NCI-H1105 treated with DMSO at 0.1 percent for 48 hours (cell line): ENCODE measurements at regions not wholly inside any gene's neighbourhood (a gene's known extent, or its start where the extent isn't known, plus 50 kb on each side); places are given as distances from the start of the nearest gene placed in this dataset.

Experiments used
- DNase-seq: peaks from one replicate; lab custom pipeline; 2025; lab: John Stamatoyannopoulos, UW

DNA sequence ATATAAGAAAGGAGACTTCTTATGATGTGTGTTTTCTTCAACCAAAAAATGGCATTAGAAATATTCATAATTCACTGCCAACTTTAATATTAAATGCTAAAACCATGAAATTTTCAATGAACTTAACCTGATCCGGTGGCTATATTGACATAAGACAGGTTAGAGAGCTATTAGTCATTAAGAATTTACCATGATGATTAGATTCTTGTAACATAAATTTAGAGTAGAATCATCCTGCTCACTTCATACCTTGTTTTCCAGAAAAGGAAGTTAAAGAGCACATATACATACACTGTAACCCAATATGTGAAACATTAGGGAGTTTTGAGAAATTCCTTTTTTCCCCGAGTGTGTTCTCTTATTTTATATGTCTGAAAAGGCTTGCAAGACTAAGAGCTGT is 430.3 kb upstream of the SEMA3A start:
- DNase-seq: no peak

DNA sequence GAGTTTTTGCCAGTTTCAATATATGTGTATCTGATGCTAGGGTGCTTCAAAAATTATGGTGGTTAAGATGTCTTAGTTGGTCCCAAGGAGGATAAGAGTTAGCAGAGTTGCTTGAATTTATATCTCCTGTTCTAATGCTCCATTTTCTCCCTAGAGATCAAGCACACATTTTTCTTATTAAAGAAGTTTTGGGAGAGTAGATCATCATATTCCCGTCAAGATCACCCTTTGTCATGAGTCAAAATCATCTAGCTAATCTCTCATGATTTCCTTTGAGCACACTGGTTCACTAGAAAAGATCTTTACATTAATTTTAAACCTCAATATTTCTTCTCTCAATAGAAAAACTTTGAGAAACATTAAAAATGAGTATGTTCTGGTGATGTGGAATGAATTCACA is 429.9 kb upstream of the SEMA3A start:
- DNase-seq: no peak

DNA sequence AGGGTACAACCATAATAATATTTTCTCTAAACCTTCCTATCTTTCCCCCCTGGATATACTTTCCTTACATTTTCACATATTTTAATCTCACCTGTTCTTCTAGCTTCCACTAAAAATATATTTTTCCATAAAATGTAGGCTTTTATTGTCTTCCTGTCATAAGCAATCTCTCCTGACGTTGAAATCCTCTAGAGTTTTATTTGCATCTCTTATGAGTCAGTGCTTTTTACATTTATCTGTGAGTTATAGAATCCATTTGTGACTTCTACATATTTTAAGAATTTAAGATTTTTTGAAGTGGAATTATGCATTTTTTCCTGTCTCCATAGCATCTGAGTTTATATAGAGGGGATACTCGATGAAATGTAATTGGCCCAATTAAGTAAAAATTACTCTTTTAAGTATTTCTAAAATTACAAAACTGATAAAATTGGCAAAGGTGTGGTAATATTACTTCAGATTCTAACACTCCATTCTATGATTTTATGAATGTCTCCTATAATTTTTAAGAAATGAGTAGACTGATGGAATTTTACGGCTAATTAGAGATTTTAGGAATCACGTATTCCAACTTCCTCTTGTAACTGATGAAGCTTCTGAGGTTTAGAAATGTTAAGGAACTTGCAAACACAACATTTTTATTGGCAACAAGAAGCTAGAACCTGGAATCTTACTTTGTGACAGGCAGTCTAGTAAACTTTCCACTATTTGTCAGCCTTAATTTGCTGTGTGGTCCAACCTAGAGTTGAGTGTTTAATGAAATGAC is 422.9 kb upstream of the SEMA3A start:
- DNase-seq: no peak

DNA sequence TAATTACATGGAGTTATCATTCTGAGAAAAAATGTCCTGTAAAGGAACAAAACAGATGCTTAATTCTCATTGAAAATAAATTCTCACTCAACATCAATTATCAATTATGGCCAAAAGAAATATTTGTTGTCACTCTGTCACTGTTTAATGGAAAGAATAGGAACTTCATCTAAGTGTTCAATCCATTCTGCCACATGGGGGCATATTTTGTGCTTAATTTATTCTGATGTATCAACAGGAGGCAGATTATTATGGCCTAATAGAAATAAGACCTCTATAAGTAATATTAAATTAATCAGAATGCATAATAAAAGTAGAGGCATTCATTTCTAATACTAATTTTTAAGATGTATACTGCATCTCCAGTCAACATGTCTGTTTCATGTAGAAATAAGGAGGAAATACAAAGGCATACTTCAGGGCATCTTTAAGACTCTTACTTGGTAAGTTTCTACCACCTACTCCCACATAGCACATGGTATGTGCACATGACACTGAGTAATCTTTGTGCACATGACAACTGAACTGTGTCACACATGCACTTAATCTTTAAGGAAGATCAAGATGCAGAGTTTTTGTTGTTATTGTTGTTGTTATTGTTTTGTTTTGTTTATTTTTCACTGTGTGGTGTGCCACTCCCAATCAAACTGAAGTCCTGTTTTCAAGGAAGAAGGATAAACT is 420.4 kb upstream of the SEMA3A start:
- DNase-seq: no peak

DNA sequence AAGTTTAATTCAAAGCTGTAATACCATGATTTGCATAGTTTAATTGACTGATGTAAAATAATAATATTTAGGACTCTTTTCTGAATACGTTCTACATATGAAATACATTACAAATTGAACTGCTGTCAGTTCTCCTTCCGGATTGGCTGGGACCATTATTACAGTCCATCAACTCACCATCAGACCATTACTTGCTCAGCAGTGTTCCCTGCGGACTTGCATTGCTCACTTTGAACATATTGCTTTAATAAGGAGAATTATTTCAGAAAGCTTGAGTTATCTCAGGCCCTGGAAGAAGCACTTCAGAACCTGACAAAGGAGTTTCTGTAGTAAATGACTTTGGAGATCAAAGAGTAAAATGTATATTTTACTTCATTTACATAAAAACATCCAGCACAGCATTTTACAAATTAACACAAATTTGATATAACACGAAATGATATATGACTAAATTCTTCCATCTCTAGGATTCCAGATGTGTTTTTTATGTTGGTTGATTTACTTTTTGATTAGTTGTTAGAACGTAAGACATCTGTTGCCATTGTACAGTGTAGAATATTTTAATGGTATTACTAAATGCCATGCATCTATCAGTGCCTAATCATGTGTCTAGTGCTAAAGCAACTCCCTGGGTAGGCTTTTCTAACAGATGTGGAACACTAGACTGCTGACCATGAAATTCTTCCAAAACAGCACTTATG is 418.5 kb upstream of the SEMA3A start:
- no peak for DNase-seq

DNA sequence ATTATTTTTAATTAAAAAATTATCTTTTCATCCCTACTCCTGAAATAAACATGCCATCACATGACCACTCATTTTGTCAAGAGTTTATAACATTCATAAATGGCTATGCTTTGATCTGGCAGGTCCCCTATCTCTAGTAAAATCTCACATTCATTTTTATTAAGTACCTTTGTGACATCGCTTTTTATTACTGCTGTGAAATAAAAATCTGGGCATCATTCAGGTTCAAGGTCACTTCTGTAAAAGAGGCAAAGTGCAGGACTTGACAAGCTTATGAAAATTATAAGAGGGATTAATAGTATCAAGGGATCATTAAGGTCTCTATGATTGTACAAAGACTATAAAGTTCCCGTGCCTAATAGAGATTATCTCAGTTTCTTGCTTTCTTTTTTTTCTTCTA is 416.8 kb upstream of the SEMA3A start:
- no peak for DNase-seq

DNA sequence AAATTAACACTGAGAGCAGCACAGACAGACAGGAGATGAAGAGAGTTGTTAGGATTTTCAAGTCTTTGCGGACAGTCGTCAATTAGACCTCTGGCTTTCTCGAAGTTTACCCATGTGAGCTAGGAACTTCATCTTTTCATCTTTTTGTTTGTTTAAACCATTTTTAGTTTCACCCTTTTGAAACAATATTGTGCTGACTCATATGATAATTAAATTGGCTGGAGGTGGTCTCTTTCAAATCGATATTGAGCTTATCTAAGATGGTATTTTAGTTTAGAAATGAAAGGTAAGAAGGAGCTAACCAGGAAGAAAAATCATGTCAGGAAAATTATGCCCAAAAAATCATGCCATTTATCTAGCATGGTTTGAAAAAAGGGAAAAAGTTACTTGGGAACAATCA is 415.8 kb upstream of the SEMA3A start:
- DNase-seq: no peak

DNA sequence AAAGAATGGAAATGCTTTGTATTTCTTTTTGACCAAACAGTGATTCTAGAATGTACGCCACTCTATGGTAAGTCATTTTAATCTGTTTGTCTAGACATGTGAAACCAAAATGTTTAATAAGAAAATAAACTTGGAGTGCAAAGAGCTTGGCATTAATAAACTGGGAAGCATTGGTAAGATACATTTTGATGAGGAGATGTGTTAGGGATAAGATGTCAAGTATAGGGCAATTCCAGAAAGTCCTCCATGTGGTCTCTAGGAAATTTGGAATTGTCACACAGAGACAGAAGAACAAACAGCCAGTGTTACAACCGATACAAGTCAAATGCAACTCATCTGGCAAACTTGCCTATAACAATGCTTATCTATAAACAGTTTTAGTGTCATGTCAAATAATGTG is 410.7 kb upstream of the SEMA3A start:
- no peak for DNase-seq

DNA sequence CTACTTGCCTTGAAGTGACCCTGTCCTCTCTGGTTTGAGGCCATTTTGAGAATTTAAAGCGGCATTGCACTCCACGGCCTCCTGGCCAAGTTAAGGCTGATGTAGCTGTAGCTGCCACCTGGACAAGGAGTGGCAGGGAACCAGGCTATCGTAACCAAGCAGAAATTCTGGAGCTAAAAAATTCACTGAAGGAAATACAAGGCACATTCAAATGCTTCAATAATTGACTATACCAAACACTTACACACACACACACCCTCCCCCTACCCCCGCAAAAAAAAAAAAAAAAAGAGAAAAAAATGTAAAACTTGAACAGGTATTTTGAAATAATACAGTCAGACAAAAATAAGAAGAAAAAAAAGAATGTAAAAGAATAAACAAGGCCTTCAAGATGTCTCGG is 409.0 kb upstream of the SEMA3A start:
- DNase-seq: no peak

DNA sequence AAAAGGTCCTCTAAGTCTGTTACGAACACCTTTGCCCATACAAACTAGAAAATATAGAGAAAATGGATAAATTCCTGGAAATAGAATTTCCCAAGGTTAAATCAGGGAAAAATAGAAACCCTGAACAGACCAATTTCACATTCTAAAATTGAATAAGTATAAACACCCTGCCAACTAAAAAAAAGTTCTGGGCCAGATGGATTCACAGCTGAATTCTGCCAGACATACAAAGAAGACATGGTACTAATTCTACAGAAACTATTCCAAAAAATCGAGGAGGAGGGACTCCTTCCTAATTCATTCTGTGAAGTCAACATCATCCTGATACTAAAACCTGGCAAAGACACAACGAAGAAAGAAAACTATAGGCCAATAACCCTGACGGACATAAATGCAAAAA is 400.4 kb upstream of the SEMA3A start:
- DNase-seq: no peak

DNA sequence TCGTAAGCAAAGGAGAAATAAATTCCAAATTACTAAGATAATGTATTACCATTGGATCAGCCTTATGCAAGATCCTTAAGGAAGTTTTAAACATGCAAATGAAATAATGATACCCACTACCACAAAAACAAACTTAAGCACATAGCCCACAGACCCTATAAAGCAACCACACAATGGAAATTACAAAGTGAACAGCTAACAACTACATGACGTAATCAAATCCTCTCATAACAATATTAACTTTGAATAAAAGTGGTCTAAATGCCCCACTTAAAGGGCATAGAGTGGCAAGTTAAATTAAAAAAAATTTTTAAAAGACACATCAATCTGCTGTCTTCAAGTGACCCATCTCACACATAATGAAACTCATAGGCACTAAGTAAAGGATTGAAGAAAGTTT is 397.3 kb upstream of the SEMA3A start:
- DNase-seq: no peak

DNA sequence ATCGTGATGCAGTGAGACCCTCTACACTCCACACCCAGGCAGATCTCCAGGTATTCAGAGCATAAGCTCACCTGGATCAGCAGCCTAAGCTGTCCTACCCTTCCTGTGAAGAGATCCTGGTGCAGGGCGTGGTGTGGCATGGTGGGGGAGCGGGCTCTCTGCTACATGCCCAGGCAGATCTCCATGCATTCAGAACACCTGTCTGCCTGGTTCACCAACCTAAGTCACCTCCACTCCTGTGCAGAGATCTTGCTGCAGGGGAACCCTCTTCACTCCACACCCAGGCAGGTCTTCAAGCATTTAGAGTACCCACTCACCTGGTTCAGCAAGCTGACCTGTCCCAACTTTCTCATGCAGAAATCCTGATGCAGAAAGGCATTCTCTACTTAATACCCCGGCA is 394.4 kb upstream of the SEMA3A start:
- no peak for DNase-seq

DNA sequence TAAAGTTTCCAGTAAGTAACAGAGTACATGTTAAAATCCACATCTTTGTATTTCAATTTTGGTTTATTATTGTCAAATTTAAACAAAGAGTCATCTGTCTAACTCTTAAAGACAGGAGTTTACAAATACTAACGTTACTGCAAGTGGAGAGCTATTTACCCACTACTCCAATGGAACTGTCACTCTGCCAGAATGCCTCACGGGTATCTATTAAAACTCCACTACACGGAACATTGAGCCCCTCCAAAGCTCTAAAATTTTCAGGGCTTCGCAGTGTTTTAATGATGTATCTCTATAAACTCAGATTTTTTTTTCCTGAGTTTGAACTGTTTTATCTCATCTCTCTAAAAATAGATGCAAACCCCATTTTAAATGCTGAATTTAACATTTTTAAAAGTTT is 388.7 kb upstream of the SEMA3A start:
- DNase-seq: no peak

DNA sequence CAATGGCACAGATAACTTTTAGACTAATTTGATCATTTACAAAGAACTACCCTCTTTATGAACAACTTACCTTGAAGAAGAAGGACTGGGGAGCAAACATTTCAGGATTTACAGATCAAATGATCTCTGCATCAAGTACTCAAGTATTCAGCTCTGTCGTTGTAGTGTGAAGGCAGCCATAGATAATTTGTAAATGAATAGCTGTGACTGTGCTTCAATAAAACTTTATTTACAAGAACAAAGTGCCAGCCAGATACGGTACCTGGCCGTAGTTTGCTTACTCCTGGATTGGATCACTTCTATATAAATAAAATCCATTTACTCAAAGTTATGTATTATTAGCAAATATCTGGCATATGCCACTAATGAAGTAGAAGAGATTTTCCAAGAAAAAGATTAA is 388.2 kb upstream of the SEMA3A start:
- no peak for DNase-seq

DNA sequence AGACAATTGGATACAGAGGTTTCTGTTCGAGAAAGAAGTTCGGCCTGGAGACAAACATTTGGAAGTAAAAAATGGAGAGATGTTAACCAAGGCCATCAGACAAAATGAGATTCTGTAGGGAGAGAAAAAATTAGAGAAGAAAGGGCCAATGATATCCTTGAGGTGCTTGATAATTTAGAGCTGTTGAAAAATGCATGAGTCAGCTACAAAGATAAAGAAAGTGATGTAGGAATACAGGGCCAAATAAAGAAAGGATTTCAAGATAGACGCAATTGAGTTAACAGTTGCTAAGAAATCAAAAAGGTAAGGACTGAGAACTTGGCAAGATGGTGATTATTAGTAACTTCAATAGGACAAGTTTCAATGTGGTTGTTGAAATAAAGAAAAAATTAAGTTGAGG is 384.2 kb upstream of the SEMA3A start:
- DNase-seq: no peak

DNA sequence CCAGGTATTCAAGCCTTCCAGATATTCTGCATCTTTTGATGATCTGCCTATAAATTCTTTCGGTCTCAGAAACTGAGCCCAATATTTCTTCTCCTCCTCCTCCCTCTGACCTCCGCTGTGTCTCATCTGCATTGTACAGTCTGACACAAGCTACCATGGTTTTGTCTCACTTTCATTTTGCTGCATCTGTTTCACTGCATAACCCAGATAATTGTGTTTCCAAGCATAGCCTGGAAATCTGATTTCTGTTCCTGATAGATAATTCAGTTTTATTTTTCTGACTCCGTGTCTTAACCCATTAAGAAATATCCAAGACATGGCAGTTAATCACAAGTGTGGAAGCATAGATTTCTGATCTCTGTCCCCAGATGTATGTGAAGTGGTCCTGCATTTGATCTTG is 374.2 kb upstream of the SEMA3A start:
- DNase-seq: no peak

DNA sequence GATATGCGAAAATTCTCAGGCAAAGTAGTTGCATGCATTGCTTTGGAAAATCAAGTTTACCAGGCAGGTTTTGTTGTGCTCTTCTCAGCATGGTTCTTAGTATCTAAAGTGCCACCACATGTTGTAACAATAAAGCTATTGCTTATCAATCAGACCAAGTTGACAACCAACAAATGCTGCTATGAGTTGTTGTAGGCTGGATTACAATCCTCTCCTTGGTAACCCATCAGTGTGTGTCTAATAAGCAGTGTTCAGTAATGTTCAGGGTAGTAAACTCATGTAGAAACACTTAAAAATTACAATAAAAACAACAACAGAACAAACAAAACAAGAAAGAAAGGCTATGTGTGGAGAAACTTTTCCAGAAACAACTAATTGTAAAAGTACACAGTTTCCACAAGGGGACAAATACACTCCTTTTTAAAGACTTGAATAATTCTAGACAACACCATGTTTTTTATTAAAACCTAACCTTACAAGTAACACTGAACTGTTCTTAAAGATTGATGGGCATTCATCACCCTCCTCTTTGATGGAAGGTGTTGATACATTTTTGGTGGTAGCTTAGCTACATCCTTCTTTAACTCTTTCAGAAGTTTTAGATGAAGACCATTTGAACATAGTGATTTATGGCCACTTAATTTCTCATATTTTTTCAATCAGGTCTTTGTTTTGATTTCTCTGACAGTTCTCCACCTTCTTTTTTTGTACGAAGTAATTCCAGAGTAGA is 370.9 kb upstream of the SEMA3A start:
- DNase-seq: no peak

DNA sequence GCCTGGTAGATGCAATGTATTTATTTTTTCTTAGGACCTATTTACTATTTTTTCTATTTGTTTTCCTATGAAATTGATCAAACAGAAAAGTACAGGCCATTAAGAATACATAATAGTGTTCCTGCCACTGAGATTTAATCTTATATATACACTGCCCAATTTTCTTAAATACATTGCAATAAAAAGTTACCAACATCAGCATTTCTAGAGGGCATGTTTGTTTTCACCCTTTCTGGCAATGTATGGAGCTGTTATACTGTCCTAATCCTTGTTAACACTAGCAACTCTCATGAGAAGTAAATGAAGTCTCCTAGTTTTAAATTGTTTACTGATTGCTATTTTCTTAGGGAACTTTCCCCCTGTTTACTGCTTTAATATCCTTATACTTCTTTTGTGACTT is 359.1 kb upstream of the SEMA3A start:
- no peak for DNase-seq

DNA sequence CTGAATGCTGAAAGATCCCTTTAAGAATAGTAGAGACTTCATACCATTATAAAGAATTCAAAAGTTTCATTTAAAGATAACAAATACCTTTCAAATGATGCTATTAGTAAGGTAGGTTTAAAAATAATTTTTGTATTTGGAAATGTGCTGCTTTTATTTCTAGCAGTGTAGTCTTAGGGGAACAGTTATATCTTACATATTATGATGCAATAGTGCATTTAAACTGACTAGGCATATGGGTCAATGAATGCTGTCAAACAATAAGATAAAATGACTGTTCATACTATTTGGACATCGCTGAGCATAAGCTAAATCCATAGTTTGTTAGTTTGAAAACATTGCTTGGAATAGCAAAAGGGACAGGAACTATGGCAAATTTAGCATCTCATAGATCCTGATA is 354.8 kb upstream of the SEMA3A start:
- DNase-seq: no peak

DNA sequence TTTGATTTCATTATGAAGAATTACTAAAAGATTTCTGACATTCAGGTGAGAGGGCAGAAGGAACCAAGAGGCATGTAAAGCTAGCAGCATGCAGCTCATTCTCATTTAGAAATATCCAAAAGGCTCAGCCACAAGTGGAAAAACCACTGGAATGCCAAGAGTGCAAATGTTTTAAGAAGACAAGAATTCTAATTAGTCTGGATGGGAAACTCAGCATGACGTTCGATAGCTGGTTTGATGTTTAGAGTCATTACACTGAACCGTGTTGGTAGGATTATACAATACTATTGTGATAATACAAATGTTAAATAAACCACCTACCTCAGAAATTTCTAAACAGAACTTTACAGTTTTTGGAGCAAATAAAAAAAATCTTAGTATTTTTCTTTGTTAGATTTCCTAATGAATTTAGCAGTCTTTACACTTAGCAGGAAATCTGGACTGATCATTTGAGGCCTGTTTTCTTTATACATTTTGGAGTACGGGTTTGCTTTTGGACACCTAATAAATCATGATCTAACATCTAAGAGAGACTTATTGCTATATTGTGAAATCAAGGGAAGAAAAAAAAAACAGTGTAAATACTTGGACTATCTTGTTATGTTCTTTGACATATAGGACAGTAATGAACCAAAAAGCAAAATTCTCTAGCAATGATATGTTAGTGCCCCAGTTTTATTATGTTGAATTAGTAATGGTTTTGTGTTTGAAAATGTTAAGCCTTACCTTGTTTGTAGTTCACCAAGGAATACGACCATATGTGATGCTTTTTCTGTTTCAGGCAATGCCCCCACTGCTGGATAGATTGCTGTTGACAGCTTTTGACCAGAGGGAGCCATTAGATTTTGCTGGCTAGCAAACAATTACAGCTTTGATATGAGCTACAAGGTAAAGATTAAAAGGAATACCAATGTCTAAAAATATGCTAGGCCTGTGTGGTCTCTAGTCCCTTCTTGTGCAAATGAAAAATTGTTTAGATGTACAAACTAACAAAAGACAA is 354.1 kb upstream of the SEMA3A start:
- no peak for DNase-seq

DNA sequence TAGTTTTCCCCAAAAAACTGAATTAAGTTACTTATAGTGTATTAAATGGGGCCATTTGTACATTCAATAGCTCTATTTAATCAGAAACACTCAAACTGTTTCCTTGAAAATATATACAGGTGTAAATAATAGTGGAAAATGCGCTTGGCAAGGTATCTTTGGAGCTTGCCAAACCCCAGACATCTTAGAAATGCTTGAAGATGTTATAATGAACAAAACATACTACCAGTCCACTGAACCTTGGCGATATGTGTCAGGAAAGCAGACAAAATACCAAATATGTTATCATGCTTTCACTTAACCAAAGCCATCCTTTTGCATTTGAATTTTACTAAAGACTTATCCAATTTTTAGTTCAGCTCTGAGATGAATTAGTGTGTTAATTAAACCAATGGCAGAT is 352.7 kb upstream of the SEMA3A start:
- DNase-seq: no peak
